WTC11 (cell line): ENCODE measurements at regions not wholly inside any gene's neighbourhood (a gene's known extent, or its start where the extent isn't known, plus 50 kb on each side); places are given as distances from the start of the nearest gene placed in this dataset.

Source experiments
- ATAC-seq: fragments of 200-7000 bp; cut with Tn5 transposase; 2 replicates; pipeline ENCODE4 v1.10.0; 2021; ENCODE audit warnings: mild to moderate bottlenecking, moderate library complexity
- CTCF ChIA-PET: fragments of 300-600 bp; sonication (Branson Sonifier 250); formaldehyde crosslinking; loops from one replicate; lab custom pipeline; 2021; ENCODE audit warnings: antibody characterized with exemption; lab: Charles Lee
- POLR2A ChIA-PET: fragments of 350-600 bp; sonication (Branson Sonifier 250); formaldehyde crosslinking; loops from one replicate; lab custom pipeline; 2021; ENCODE audit warnings: antibody characterized with exemption; lab: Charles Lee
- DNase-seq: peaks from one replicate; pipeline ENCODE4 v3.0.0; 2021; ENCODE audit warnings: low spot score
- H3K27ac Mint-ChIP-seq: 2 replicates; pipeline ENCODE4 v1.8.0; 2021; ENCODE audit warnings: mixed read lengths
- H3K27me3 Mint-ChIP-seq: 2 replicates; pipeline ENCODE4 v1.8.0; 2021; ENCODE audit warnings: low read depth, mild to moderate bottlenecking, moderate library complexity, mixed read lengths
- H3K36me3 Mint-ChIP-seq: 2 replicates; pipeline ENCODE4 v1.8.0; 2021; ENCODE audit warnings: mixed read lengths
- H3K4me1 Mint-ChIP-seq: 2 replicates; pipeline ENCODE4 v1.8.0; 2022; ENCODE audit warnings: mixed read lengths
- H3K4me3 Mint-ChIP-seq: 2 replicates; pipeline ENCODE4 v1.8.0; 2021; ENCODE audit warnings: mild to moderate bottlenecking, moderate library complexity, mixed read lengths
- H3K9me3 Mint-ChIP-seq: 2 replicates; pipeline ENCODE4 v1.8.0; 2021; ENCODE audit warnings: mixed read lengths
- ATF1 ChIP-seq: sonication (generic); formaldehyde crosslinking; IDR thresholded peaks from 2 replicates; pipeline ENCODE4 v1.8.1; 2023; ENCODE audit warnings: mild to moderate bottlenecking, moderate library complexity, missing genetic modification reagents
- CREB1 ChIP-seq: sonication (generic); formaldehyde crosslinking; IDR thresholded peaks from 2 replicates; pipeline ENCODE4 v1.8.0; 2023; ENCODE audit warnings: mild to moderate bottlenecking, missing genetic modification reagents
- CREM ChIP-seq: sonication (generic); formaldehyde crosslinking; IDR thresholded peaks from 2 replicates; pipeline ENCODE4 v1.8.1; 2022; ENCODE audit warnings: mild to moderate bottlenecking, missing genetic modification reagents, moderate library complexity
- FOXK1 ChIP-seq: sonication (generic); formaldehyde crosslinking; IDR thresholded peaks from 2 replicates; pipeline ENCODE4 v1.8.0; 2022; ENCODE audit warnings: mild to moderate bottlenecking, moderate library complexity, missing genetic modification reagents
- FOXP4 ChIP-seq: sonication (generic); formaldehyde crosslinking; IDR thresholded peaks from 2 replicates; pipeline ENCODE4 v1.8.0; 2022; ENCODE audit warnings: mild to moderate bottlenecking, missing genetic modification reagents
- GTF2I ChIP-seq: fragments of 250-450 bp; sonication (Bioruptor Pico); conservative IDR thresholded peaks from 2 replicates; pipeline ENCODE4 v1.4.0; 2021; ENCODE audit warnings: mild to moderate bottlenecking
- MXD4 ChIP-seq: fragments of 250-450 bp; sonication (Bioruptor Pico); IDR thresholded peaks from 2 replicates; pipeline ENCODE4 v1.8.0; 2021; ENCODE audit warnings: mild to moderate bottlenecking, moderate library complexity, borderline replicate concordance
- NFE2L1 ChIP-seq: sonication (generic); formaldehyde crosslinking; IDR thresholded peaks from 2 replicates; pipeline ENCODE4 v1.8.1; 2023; ENCODE audit warnings: missing genetic modification reagents
- NFYB ChIP-seq: sonication (generic); formaldehyde crosslinking; conservative IDR thresholded peaks from 2 replicates; pipeline ENCODE4 v1.8.0; 2022; ENCODE audit warnings: low read depth, missing genetic modification reagents
- NR2C2 ChIP-seq: sonication (generic); formaldehyde crosslinking; IDR thresholded peaks from 2 replicates; pipeline ENCODE4 v1.8.0; 2022; ENCODE audit warnings: mild to moderate bottlenecking, missing genetic modification reagents
- SMAD3 ChIP-seq: sonication (generic); formaldehyde crosslinking; IDR thresholded peaks from 2 replicates; pipeline ENCODE4 v1.8.0; 2022; ENCODE audit warnings: missing genetic modification reagents, mild to moderate bottlenecking, borderline replicate concordance
- SOX15 ChIP-seq: fragments of 250-450 bp; sonication (Bioruptor Pico); IDR thresholded peaks from 2 replicates; pipeline ENCODE4 v1.9.0; 2021; ENCODE audit warnings: mild to moderate bottlenecking
- SP1 ChIP-seq: sonication (generic); formaldehyde crosslinking; conservative IDR thresholded peaks from 2 replicates; pipeline ENCODE4 v1.8.1; 2022; ENCODE audit warnings: missing genetic modification reagents
- STAT6 ChIP-seq: sonication (generic); formaldehyde crosslinking; conservative IDR thresholded peaks from 2 replicates; pipeline ENCODE4 v1.8.1; 2023; ENCODE audit warnings: mild to moderate bottlenecking, low read depth, missing genetic modification reagents, moderate library complexity
- USF1 ChIP-seq: sonication (generic); formaldehyde crosslinking; IDR thresholded peaks from 2 replicates; pipeline ENCODE4 v1.8.0; 2022; ENCODE audit warnings: mild to moderate bottlenecking, missing genetic modification reagents
- ZNF138 ChIP-seq: sonication (generic); formaldehyde crosslinking; conservative IDR thresholded peaks from 2 replicates; pipeline ENCODE4 v1.8.1; 2022; ENCODE audit warnings: mild to moderate bottlenecking, moderate library complexity, missing genetic modification reagents
- ZNF423 ChIP-seq: fragments of 250-450 bp; sonication (Bioruptor Pico); IDR thresholded peaks from 2 replicates; pipeline ENCODE4 v2.1.2; 2022; ENCODE audit warnings: mild to moderate bottlenecking, moderate library complexity
- ZNF512 ChIP-seq: sonication (generic); formaldehyde crosslinking; IDR thresholded peaks from 2 replicates; pipeline ENCODE4 v1.8.1; 2022; ENCODE audit warnings: missing genetic modification reagents, borderline replicate concordance
- ZSCAN18 ChIP-seq: fragments of 250-450 bp; sonication (Bioruptor Pico); IDR thresholded peaks from 2 replicates; pipeline ENCODE4 v2.1.2; 2022; ENCODE audit warnings: mild to moderate bottlenecking, moderate library complexity

- H3K36me3 Mint-ChIP-seq: no peaks in the 10 kb centered on the region
- H3K9me3 Mint-ChIP-seq: no peaks in the 10 kb centered on the region
- H3K27me3 Mint-ChIP-seq: no peaks in the 10 kb centered on the region
- H3K27ac Mint-ChIP-seq: no peak overlapping the region
- TF ChIP-seq FOXP4 (CRISPR knock-in tag): no peak
- no peak for TF ChIP-seq STAT6 (CRISPR knock-in tag)
- TF ChIP-seq SP1 (CRISPR knock-in tag): no peak
- no peak for TF ChIP-seq SOX15 (CRISPR knock-in tag)
- TF ChIP-seq ZSCAN18 (CRISPR knock-in tag): no peak
- no peak for TF ChIP-seq MXD4 (CRISPR knock-in tag)
- no peak for TF ChIP-seq NFYB (CRISPR knock-in tag)
- no peak for TF ChIP-seq ZNF423 (CRISPR knock-in tag)
- TF ChIP-seq GTF2I: no peak
- TF ChIP-seq USF1: no peak
- TF ChIP-seq CREB1 (CRISPR knock-in tag): no peak
- no peak for TF ChIP-seq ATF1 (CRISPR knock-in tag)
- TF ChIP-seq ZNF138 (CRISPR knock-in tag): no peak
- TF ChIP-seq NFE2L1 (CRISPR knock-in tag): no peak
- no peak for TF ChIP-seq FOXK1
- no peak for TF ChIP-seq SMAD3 (CRISPR knock-in tag)
- no peak for TF ChIP-seq NR2C2 (CRISPR knock-in tag)
- TF ChIP-seq CREM (CRISPR knock-in tag): no peak
- TF ChIP-seq ZNF512: no peak
- ChIA-PET POLR2A (no interaction called here), CTCF (interaction anchor here (1.8 kb wide), 1 partner anchor 391 kb away, joined by 4 read pairs; no protein-coding TSS in a partner anchor)
- DNase-seq (no peak), ATAC-seq (no peak)
- H3K4me3 Mint-ChIP-seq: no peak overlapping the region
- H3K4me1 Mint-ChIP-seq: no peaks in the 10 kb centered on the region
Measured at GRCh38 chr3:127082066-127082465, 99.2 kb downstream of the PLXNA1 start.
